Neural cell (in vitro differentiated cells): ENCODE measurements at regions not wholly inside any gene's neighbourhood (a gene's known extent, or its start where the extent isn't known, plus 50 kb on each side); places are given as distances from the start of the nearest gene placed in this dataset.

Source experiments
- H2AFZ ChIP-seq: fragments of 200-600, 300-800 bp; sonication (generic), shearing (Covaris generic); 2 replicates; pipeline ENCODE4 v1.6.0; 2014; ENCODE audit warnings: low read depth, mild to moderate bottlenecking, antibody characterized with exemption, low read length, moderate library complexity
- H3F3A ChIP-seq: fragments of 200-600 bp; shearing (Covaris generic); 2 replicates; pipeline ENCODE4 v1.6.1; 2016; ENCODE audit warnings: mild to moderate bottlenecking, moderate library complexity, mixed read lengths, antibody characterized with exemption, low read length; ENCODE audit not compliant: insufficient read depth, poor library complexity, severe bottlenecking
- H3K27ac ChIP-seq: fragments of 200-600, 300-800 bp; sonication (generic), shearing (Covaris generic); 2 replicates; pipeline ENCODE4 v1.5.1; 2014; ENCODE audit warnings: mild to moderate bottlenecking, low read length, moderate library complexity
- H3K27me3 ChIP-seq: fragments of 300-800, 200-600 bp; sonication (generic), shearing (Covaris generic); 2 replicates; pipeline ENCODE4 v1.6.0; 2014; ENCODE audit warnings: mild to moderate bottlenecking, low read depth, low read length, moderate library complexity; ENCODE audit not compliant: insufficient read depth
- H3K36me3 ChIP-seq: fragments of 300-800, 200-600 bp; sonication (generic), shearing (Covaris generic); 2 replicates; pipeline ENCODE4 v1.5.1; 2014; ENCODE audit warnings: mild to moderate bottlenecking, antibody characterized with exemption, low read length, moderate library complexity; ENCODE audit not compliant: insufficient read depth
- H3K4me2 ChIP-seq: fragments of 300-800, 200-600 bp; sonication (generic), shearing (Covaris generic); 2 replicates; pipeline ENCODE4 v1.6.0; 2014; ENCODE audit warnings: mild to moderate bottlenecking, low read length
- H3K4me3 ChIP-seq: fragments of 300-800, 200-600 bp; sonication (generic), shearing (Covaris generic); 2 replicates; pipeline ENCODE4 v1.5.1; 2014; ENCODE audit warnings: mild to moderate bottlenecking, low read length, moderate library complexity
- H3K79me2 ChIP-seq: fragments of 200-600 bp; shearing (Covaris generic); replicated peaks from 2 replicates; pipeline ENCODE4 v1.6.0; 2014; ENCODE audit warnings: mild to moderate bottlenecking, low read length, moderate library complexity; ENCODE audit not compliant: insufficient read depth
- H3K9ac ChIP-seq: fragments of 300-800, 200-600 bp; sonication (generic), shearing (Covaris generic); 2 replicates; pipeline ENCODE4 v1.6.1; 2016; ENCODE audit warnings: mild to moderate bottlenecking, low read length, mixed read lengths
- H3K9me2 ChIP-seq: fragments of 200-600 bp; shearing (Covaris generic); 2 replicates; pipeline ENCODE4 v1.6.1; 2016; ENCODE audit warnings: mild to moderate bottlenecking, low read length, mixed read lengths; ENCODE audit not compliant: insufficient read depth
- H3K9me3 ChIP-seq: fragments of 200-600, 300-800 bp; sonication (generic), shearing (Covaris generic); 2 replicates; pipeline ENCODE4 v1.6.1; 2016; ENCODE audit warnings: mild to moderate bottlenecking, mixed run types, low read length, moderate library complexity, mixed read lengths
- H4K20me1 ChIP-seq: fragments of 200-600 bp; shearing (Covaris generic); 2 replicates; pipeline ENCODE4 v1.6.1; 2016; ENCODE audit warnings: mild to moderate bottlenecking, mixed run types; ENCODE audit not compliant: insufficient read depth
- CTCF ChIP-seq: fragments of 450-650 bp; IDR thresholded peaks from 2 replicates; pipeline ENCODE4 v1.5.1; 2014; ENCODE audit warnings: antibody characterized with exemption, mild to moderate bottlenecking, moderate library complexity; ENCODE audit not compliant: poor library complexity, severe bottlenecking
- EP300 ChIP-seq: fragments of 450-650 bp; conservative IDR thresholded peaks from 2 replicates; pipeline ENCODE4 v1.6.1; 2014; ENCODE audit warnings: antibody characterized with exemption, mild to moderate bottlenecking, moderate library complexity; ENCODE audit not compliant: poor library complexity, severe bottlenecking
- EZH2 ChIP-seq: fragments of 200-600, 300-800 bp; shearing (Covaris generic), sonication (generic); IDR thresholded peaks from 2 replicates; pipeline ENCODE4 v1.6.1; 2014; ENCODE audit warnings: antibody characterized with exemption, low read length, borderline replicate concordance, mild to moderate bottlenecking; ENCODE audit not compliant: insufficient read depth, poor library complexity, severe bottlenecking
- MXI1 ChIP-seq: fragments of 450-650 bp; conservative IDR thresholded peaks from 2 replicates; pipeline ENCODE4 v1.6.1; 2014; ENCODE audit warnings: antibody characterized with exemption, mild to moderate bottlenecking; ENCODE audit not compliant: poor library complexity, severe bottlenecking
- POLR2AphosphoS5 ChIP-seq: IDR thresholded peaks from 2 replicates; pipeline ENCODE4 v1.6.1; 2012
- RAD21 ChIP-seq: fragments of 450-650 bp; conservative IDR thresholded peaks from 2 replicates; pipeline ENCODE4 v1.6.1; 2014; ENCODE audit warnings: antibody characterized with exemption, mild to moderate bottlenecking, moderate library complexity
- REST ChIP-seq: IDR thresholded peaks from 2 replicates; pipeline ENCODE4 v1.6.1; 2012; ENCODE audit warnings: borderline replicate concordance
- SMC3 ChIP-seq: fragments of 450-650 bp; conservative IDR thresholded peaks from 2 replicates; pipeline ENCODE4 v1.6.1; 2014; ENCODE audit warnings: antibody characterized with exemption, mild to moderate bottlenecking, moderate library complexity; ENCODE audit not compliant: poor library complexity
- TAF1 ChIP-seq: IDR thresholded peaks from 2 replicates; pipeline ENCODE4 v1.6.1; 2012; ENCODE audit warnings: low read depth

- Histone ChIP-seq H3K79me2 (no peaks in the 10 kb centered on the region), H3K27me3 (no peaks in the 10 kb centered on the region), H3K9me3 (no peaks in the 10 kb centered on the region), H3K9ac (no peak overlapping the region), H2AFZ (no peak overlapping the region), H3K4me2 (no peak overlapping the region), H3K27ac (no peak overlapping the region), H3F3A (no peaks in the 10 kb centered on the region), H3K4me3 (no peak overlapping the region), H4K20me1 (no peaks in the 10 kb centered on the region), H3K36me3 (no peaks in the 10 kb centered on the region), H3K9me2 (no peaks in the 10 kb centered on the region)
- TF ChIP-seq EZH2: no peak
- TF ChIP-seq MXI1: no peak
- no peak for TF ChIP-seq POLR2AphosphoS5
- TF ChIP-seq RAD21: no peak
- no peak for TF ChIP-seq REST
- no peak for TF ChIP-seq CTCF
- no peak for TF ChIP-seq SMC3
- no peak for TF ChIP-seq TAF1
- no peak for TF ChIP-seq EP300
Observed at GRCh38 chr9:115650768-115651167, 502.8 kb upstream of the PAPPA start.

- H3K27ac ChIP-seq: no peak overlapping the region
- H3K79me2 ChIP-seq: no peaks in the 10 kb centered on the region
- H3K9me2 ChIP-seq: no peaks in the 10 kb centered on the region
- no peak overlapping the region for H3K9ac ChIP-seq
- no peaks in the 10 kb centered on the region for H4K20me1 ChIP-seq
- H3F3A ChIP-seq: no peaks in the 10 kb centered on the region
- H2AFZ ChIP-seq: no peak overlapping the region
- H3K27me3 ChIP-seq: no peaks in the 10 kb centered on the region
- H3K4me3 ChIP-seq: no peak overlapping the region
- no peaks in the 10 kb centered on the region for H3K9me3 ChIP-seq
- H3K4me2 ChIP-seq: no peak overlapping the region
- TF ChIP-seq TAF1: no peak
- TF ChIP-seq REST: no peak
- no peak for TF ChIP-seq RAD21
- TF ChIP-seq SMC3: no peak
- TF ChIP-seq MXI1: no peak
- no peak for TF ChIP-seq EZH2
- TF ChIP-seq CTCF: no peak
- no peak for TF ChIP-seq EP300
- TF ChIP-seq POLR2AphosphoS5: no peak
- H3K36me3 ChIP-seq: no peaks in the 10 kb centered on the region
Observed at GRCh38 chr9:115651461-115651860, 502.1 kb upstream of the PAPPA start.
